Neural cell (in vitro differentiated cells): ENCODE measurements at regions not wholly inside any gene's neighbourhood (a gene's known extent, or its start where the extent isn't known, plus 50 kb on each side); places are given as distances from the start of the nearest gene placed in this dataset.

Experiments used
- H2AFZ ChIP-seq: fragments of 200-600, 300-800 bp; sonication (generic), shearing (Covaris generic); 2 replicates; pipeline ENCODE4 v1.6.0; 2014; ENCODE audit warnings: low read depth, mild to moderate bottlenecking, antibody characterized with exemption, low read length, moderate library complexity
- H3F3A ChIP-seq: fragments of 200-600 bp; shearing (Covaris generic); 2 replicates; pipeline ENCODE4 v1.6.1; 2016; ENCODE audit warnings: mild to moderate bottlenecking, moderate library complexity, mixed read lengths, antibody characterized with exemption, low read length; ENCODE audit not compliant: insufficient read depth, poor library complexity, severe bottlenecking
- H3K27ac ChIP-seq: fragments of 200-600, 300-800 bp; sonication (generic), shearing (Covaris generic); 2 replicates; pipeline ENCODE4 v1.5.1; 2014; ENCODE audit warnings: mild to moderate bottlenecking, low read length, moderate library complexity
- H3K27me3 ChIP-seq: fragments of 300-800, 200-600 bp; sonication (generic), shearing (Covaris generic); 2 replicates; pipeline ENCODE4 v1.6.0; 2014; ENCODE audit warnings: mild to moderate bottlenecking, low read depth, low read length, moderate library complexity; ENCODE audit not compliant: insufficient read depth
- H3K36me3 ChIP-seq: fragments of 300-800, 200-600 bp; sonication (generic), shearing (Covaris generic); 2 replicates; pipeline ENCODE4 v1.5.1; 2014; ENCODE audit warnings: mild to moderate bottlenecking, antibody characterized with exemption, low read length, moderate library complexity; ENCODE audit not compliant: insufficient read depth
- H3K4me2 ChIP-seq: fragments of 300-800, 200-600 bp; sonication (generic), shearing (Covaris generic); 2 replicates; pipeline ENCODE4 v1.6.0; 2014; ENCODE audit warnings: mild to moderate bottlenecking, low read length
- H3K4me3 ChIP-seq: fragments of 300-800, 200-600 bp; sonication (generic), shearing (Covaris generic); 2 replicates; pipeline ENCODE4 v1.5.1; 2014; ENCODE audit warnings: mild to moderate bottlenecking, low read length, moderate library complexity
- H3K79me2 ChIP-seq: fragments of 200-600 bp; shearing (Covaris generic); replicated peaks from 2 replicates; pipeline ENCODE4 v1.6.0; 2014; ENCODE audit warnings: mild to moderate bottlenecking, low read length, moderate library complexity; ENCODE audit not compliant: insufficient read depth
- H3K9ac ChIP-seq: fragments of 300-800, 200-600 bp; sonication (generic), shearing (Covaris generic); 2 replicates; pipeline ENCODE4 v1.6.1; 2016; ENCODE audit warnings: mild to moderate bottlenecking, low read length, mixed read lengths
- H3K9me2 ChIP-seq: fragments of 200-600 bp; shearing (Covaris generic); 2 replicates; pipeline ENCODE4 v1.6.1; 2016; ENCODE audit warnings: mild to moderate bottlenecking, low read length, mixed read lengths; ENCODE audit not compliant: insufficient read depth
- H3K9me3 ChIP-seq: fragments of 200-600, 300-800 bp; sonication (generic), shearing (Covaris generic); 2 replicates; pipeline ENCODE4 v1.6.1; 2016; ENCODE audit warnings: mild to moderate bottlenecking, mixed run types, low read length, moderate library complexity, mixed read lengths
- H4K20me1 ChIP-seq: fragments of 200-600 bp; shearing (Covaris generic); 2 replicates; pipeline ENCODE4 v1.6.1; 2016; ENCODE audit warnings: mild to moderate bottlenecking, mixed run types; ENCODE audit not compliant: insufficient read depth
- EP300 ChIP-seq: fragments of 450-650 bp; conservative IDR thresholded peaks from 2 replicates; pipeline ENCODE4 v1.6.1; 2014; ENCODE audit warnings: antibody characterized with exemption, mild to moderate bottlenecking, moderate library complexity; ENCODE audit not compliant: poor library complexity, severe bottlenecking
- EZH2 ChIP-seq: fragments of 200-600, 300-800 bp; shearing (Covaris generic), sonication (generic); IDR thresholded peaks from 2 replicates; pipeline ENCODE4 v1.6.1; 2014; ENCODE audit warnings: antibody characterized with exemption, low read length, borderline replicate concordance, mild to moderate bottlenecking; ENCODE audit not compliant: insufficient read depth, poor library complexity, severe bottlenecking
- MXI1 ChIP-seq: fragments of 450-650 bp; conservative IDR thresholded peaks from 2 replicates; pipeline ENCODE4 v1.6.1; 2014; ENCODE audit warnings: antibody characterized with exemption, mild to moderate bottlenecking; ENCODE audit not compliant: poor library complexity, severe bottlenecking
- POLR2AphosphoS5 ChIP-seq: IDR thresholded peaks from 2 replicates; pipeline ENCODE4 v1.6.1; 2012
- RAD21 ChIP-seq: fragments of 450-650 bp; conservative IDR thresholded peaks from 2 replicates; pipeline ENCODE4 v1.6.1; 2014; ENCODE audit warnings: antibody characterized with exemption, mild to moderate bottlenecking, moderate library complexity
- SMC3 ChIP-seq: fragments of 450-650 bp; conservative IDR thresholded peaks from 2 replicates; pipeline ENCODE4 v1.6.1; 2014; ENCODE audit warnings: antibody characterized with exemption, mild to moderate bottlenecking, moderate library complexity; ENCODE audit not compliant: poor library complexity
- TAF1 ChIP-seq: IDR thresholded peaks from 2 replicates; pipeline ENCODE4 v1.6.1; 2012; ENCODE audit warnings: low read depth
- TF ChIP-seq, protein P1 (sequence below): IDR thresholded peaks from 2 replicates; pipeline ENCODE4 v1.6.1; 2012; ENCODE audit warnings: borderline replicate concordance
- TF ChIP-seq, protein P2 (sequence below): fragments of 450-650 bp; IDR thresholded peaks from 2 replicates; pipeline ENCODE4 v1.5.1; 2014; ENCODE audit warnings: antibody characterized with exemption, mild to moderate bottlenecking, moderate library complexity; ENCODE audit not compliant: poor library complexity, severe bottlenecking

DNA sequence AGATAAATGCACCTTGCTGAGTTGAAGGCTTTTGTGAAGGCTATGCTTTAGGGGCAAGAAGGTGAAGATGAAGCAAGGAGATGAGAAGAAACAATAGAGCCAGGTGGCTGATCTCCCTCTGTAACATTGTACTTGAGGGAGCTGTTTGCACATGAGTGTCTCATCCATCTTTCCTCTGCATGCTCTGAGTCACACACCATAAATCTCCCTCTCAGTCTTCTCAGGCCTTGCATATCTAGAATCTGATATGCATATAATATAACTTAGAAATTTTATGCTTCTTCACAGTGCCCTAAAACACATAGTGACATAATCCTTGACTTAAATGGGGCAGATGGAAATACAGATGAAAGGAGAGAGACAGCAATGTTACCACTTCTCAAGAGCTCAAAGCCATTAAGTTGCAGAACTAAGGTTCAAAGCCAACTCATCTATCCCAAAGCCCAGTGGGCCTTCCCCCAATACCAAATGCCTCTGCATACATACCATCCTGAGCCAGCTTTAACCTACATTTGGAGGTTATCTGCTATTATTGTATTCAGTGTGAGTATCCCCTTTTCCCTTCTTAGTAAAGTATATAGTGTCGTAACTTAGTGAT lies 62.4 kb upstream of the STXBP5 start:
- H4K20me1 ChIP-seq: no peaks in the 10 kb centered on the region
- no peak overlapping the region for H3K4me3 ChIP-seq
- no peaks in the 10 kb centered on the region for H3K27me3 ChIP-seq
- H3K9me2 ChIP-seq: no peaks in the 10 kb centered on the region
- TF ChIP-seq, protein P1, sequence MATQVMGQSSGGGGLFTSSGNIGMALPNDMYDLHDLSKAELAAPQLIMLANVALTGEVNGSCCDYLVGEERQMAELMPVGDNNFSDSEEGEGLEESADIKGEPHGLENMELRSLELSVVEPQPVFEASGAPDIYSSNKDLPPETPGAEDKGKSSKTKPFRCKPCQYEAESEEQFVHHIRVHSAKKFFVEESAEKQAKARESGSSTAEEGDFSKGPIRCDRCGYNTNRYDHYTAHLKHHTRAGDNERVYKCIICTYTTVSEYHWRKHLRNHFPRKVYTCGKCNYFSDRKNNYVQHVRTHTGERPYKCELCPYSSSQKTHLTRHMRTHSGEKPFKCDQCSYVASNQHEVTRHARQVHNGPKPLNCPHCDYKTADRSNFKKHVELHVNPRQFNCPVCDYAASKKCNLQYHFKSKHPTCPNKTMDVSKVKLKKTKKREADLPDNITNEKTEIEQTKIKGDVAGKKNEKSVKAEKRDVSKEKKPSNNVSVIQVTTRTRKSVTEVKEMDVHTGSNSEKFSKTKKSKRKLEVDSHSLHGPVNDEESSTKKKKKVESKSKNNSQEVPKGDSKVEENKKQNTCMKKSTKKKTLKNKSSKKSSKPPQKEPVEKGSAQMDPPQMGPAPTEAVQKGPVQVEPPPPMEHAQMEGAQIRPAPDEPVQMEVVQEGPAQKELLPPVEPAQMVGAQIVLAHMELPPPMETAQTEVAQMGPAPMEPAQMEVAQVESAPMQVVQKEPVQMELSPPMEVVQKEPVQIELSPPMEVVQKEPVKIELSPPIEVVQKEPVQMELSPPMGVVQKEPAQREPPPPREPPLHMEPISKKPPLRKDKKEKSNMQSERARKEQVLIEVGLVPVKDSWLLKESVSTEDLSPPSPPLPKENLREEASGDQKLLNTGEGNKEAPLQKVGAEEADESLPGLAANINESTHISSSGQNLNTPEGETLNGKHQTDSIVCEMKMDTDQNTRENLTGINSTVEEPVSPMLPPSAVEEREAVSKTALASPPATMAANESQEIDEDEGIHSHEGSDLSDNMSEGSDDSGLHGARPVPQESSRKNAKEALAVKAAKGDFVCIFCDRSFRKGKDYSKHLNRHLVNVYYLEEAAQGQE: no peak
- TF ChIP-seq RAD21 (no peak), POLR2AphosphoS5 (no peak), EP300 (no peak), EZH2 (no peak), TAF1 (no peak)
- TF ChIP-seq, protein P2, sequence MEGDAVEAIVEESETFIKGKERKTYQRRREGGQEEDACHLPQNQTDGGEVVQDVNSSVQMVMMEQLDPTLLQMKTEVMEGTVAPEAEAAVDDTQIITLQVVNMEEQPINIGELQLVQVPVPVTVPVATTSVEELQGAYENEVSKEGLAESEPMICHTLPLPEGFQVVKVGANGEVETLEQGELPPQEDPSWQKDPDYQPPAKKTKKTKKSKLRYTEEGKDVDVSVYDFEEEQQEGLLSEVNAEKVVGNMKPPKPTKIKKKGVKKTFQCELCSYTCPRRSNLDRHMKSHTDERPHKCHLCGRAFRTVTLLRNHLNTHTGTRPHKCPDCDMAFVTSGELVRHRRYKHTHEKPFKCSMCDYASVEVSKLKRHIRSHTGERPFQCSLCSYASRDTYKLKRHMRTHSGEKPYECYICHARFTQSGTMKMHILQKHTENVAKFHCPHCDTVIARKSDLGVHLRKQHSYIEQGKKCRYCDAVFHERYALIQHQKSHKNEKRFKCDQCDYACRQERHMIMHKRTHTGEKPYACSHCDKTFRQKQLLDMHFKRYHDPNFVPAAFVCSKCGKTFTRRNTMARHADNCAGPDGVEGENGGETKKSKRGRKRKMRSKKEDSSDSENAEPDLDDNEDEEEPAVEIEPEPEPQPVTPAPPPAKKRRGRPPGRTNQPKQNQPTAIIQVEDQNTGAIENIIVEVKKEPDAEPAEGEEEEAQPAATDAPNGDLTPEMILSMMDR: no peak
- no peak overlapping the region for H3K27ac ChIP-seq
- no peak overlapping the region for H3K9ac ChIP-seq
- no peaks in the 10 kb centered on the region for H3K79me2 ChIP-seq
- H2AFZ ChIP-seq: no peak overlapping the region
- no peaks in the 10 kb centered on the region for H3K9me3 ChIP-seq
- H3F3A ChIP-seq: no peaks in the 10 kb centered on the region
- no peaks in the 10 kb centered on the region for H3K36me3 ChIP-seq
- H3K4me2 ChIP-seq: no peak overlapping the region

DNA sequence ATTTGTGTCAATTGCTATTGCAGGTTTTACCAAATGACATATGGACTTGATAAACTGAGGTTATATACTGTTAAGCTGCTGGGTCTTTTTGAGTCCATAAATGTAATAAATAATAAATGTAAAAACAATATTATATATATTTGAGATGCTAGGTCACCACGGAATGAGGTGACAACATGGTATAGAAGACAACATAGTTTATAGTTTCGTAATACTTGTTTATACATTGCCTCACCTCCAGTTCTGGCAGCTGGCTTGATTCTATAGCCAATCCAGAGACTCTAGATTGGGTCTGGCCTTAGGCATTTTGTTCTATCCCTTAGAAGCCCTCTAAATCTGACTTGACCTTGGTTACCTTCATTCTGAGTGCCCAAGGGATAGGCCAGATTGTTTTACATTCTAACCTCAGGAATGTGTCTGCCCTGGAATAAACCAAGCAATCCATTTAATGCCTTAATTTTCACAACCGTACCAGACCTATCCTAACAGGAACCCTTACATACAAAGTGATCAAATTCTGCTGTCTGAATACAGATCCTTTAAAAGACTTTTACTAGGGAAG lies 61.5 kb upstream of the STXBP5 start:
- Histone ChIP-seq H3K9me3 (no peaks in the 10 kb centered on the region), H3K27me3 (no peaks in the 10 kb centered on the region), H3K79me2 (no peaks in the 10 kb centered on the region), H2AFZ (no peak overlapping the region), H4K20me1 (no peaks in the 10 kb centered on the region), H3F3A (no peaks in the 10 kb centered on the region), H3K9me2 (no peaks in the 10 kb centered on the region), H3K4me3 (no peak overlapping the region), H3K36me3 (no peaks in the 10 kb centered on the region), H3K9ac (no peak overlapping the region), H3K27ac (no peak overlapping the region), H3K4me2 (no peak overlapping the region)
- no peak for TF ChIP-seq TAF1

DNA sequence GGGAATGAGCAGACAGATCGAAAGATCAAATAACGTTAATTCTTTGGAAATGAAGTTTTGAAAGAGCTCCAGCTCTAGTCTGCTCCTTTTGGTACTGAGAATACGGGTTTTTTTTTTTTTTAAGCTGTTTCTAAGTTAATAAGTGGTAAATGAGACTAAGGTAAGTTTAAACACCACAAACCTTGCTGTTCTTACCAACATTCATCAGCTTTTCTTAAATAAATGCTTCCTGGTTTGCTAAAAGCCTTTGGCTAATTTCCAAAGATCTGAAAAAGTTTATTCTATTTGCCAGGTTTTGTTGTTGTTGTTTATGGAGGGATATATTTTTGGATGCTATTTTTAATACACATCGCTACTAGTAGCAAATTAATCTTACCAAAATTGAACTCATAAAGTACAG lies 55.1 kb upstream of the STXBP5 start:
- Histone ChIP-seq H3K27ac (no peak overlapping the region), H4K20me1 (no peaks in the 10 kb centered on the region), H3K36me3 (no peaks in the 10 kb centered on the region), H3K27me3 (no peaks in the 10 kb centered on the region), H3K9me2 (no peaks in the 10 kb centered on the region), H3K9me3 (no peaks in the 10 kb centered on the region), H3K4me2 (no peak overlapping the region), H2AFZ (no peak overlapping the region), H3F3A (no peaks in the 10 kb centered on the region), H3K4me3 (no peak overlapping the region), H3K79me2 (no peaks in the 10 kb centered on the region), H3K9ac (no peak overlapping the region)
- no peak for TF ChIP-seq MXI1
- no peak for TF ChIP-seq SMC3
- TF ChIP-seq POLR2AphosphoS5: no peak
- TF ChIP-seq RAD21: no peak
